ENCODE measurements at regions not wholly inside any gene's neighbourhood (a gene's known extent, or its start where the extent isn't known, plus 50 kb on each side); places are given as distances from the start of the nearest gene placed in this dataset.

DNA sequence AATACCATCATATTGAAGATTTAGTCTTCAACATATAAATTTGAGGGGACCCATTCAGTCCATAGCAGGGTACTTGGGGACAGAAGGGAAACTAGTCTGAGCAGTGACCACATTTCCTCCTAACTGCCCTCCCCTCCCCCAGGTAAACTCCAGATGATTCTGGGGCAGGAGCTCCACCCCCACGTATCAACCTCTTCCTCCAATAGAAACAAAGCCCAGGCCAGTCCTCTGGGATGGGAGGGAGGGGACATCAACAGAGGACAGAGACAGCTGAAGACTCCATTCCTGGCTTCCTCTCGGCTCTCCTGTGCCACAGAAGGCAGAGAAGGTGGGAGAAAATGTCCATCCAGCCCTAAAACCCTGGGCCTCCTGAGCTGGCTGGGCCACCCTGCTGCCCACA lies 85.0 kb upstream of the TOP1 start:
- 62 to 84% (median 66%) methylated on average over 2 of the region's 2 CpGs for WGBS, 5 donors
- H3K4me1 ChIP-seq = peaks cover 0 to 27% (median 10%) of the 10 kb centered on the region in 6 donors
- no peak for DNase-seq
- intact Hi-C loops (cut with DNase I; ENCODE audit: low total_unique reads) = loop anchor here (10.0 kb wide), 1 partner anchor 1059 kb away; no protein-coding TSS in a partner anchor
- H3K27me3 ChIP-seq (replicated peaks in 1 of 7) = no peaks in the 10 kb centered on the region
- H3K4me3 ChIP-seq = no peak overlapping the region
- no peaks in the 10 kb centered on the region for H3K36me3 ChIP-seq
- no peaks in the 10 kb centered on the region for H3K9me3 ChIP-seq
- no peak overlapping the region for H3K27ac ChIP-seq
- TF ChIP-seq POLR2A (IDR thresholded peaks at IDR 0.05) (no peak), CTCF (IDR thresholded peaks at IDR 0.05 in 8 of 11, conservative IDR thresholded peaks at IDR 0.05 in 3 of 11) (no peak), POLR2AphosphoS5 (IDR thresholded peaks at IDR 0.05) (no peak)

DNA sequence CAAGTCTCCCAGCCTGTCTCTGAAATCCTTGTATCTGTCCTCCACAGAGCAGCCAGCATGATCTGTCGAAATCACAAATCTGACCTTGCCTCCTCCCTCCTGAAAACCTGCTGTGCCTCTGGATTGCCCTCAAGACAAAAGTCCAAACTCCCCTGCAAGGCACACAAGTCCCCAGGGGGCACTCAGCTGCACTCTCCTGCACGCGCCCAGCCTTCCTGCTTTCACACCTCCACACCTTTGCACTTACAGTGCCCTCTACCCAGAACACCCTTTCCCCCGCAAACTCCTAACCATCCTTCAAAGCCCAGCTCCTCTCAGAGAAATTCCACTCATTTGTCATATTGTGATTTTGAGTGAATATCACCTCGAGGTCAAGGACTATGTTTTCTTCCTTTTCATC lies 83.4 kb upstream of the TOP1 start:
- Histone ChIP-seq H3K36me3 (no peaks in the 10 kb centered on the region), H3K27ac (no peak overlapping the region), H3K4me3 (no peak overlapping the region), H3K9me3 (no peaks in the 10 kb centered on the region), H3K27me3 (replicated peaks in 1 of 7) (peaks cover 0 to 6% (median 0%) of the 10 kb centered on the region in 7 donors), H3K4me1 (peaks cover 0 to 27% (median 10%) of the 10 kb centered on the region in 6 donors)
- no peak for TF ChIP-seq POLR2AphosphoS5 (IDR thresholded peaks at IDR 0.05)
- intact Hi-C loops (cut with DNase I; ENCODE audit: low total_unique reads) = loop anchor here (10.0 kb wide), 1 partner anchor 1060 kb away; no protein-coding TSS in a partner anchor
- 70 to 83% (median 76%) methylated on average over 5 of the region's 5 CpGs for WGBS, 5 donors
- no peak for DNase-seq

GRCh38 chr20:40945754-40946450 lies 82.7 kb upstream of the TOP1 start:
- no peak overlapping the region for H3K27ac ChIP-seq
- H3K9me3 ChIP-seq = no peaks in the 10 kb centered on the region
- H3K4me3 ChIP-seq = no peak overlapping the region
- intact Hi-C loops (cut with DNase I; ENCODE audit: low total_unique reads) = loop anchor here (10.0 kb wide), 1 partner anchor 1061 kb away; no protein-coding TSS in a partner anchor
- H3K36me3 ChIP-seq = no peaks in the 10 kb centered on the region
- WGBS, 5 donors = 59 to 69% (median 66%) methylated on average over 12 of the region's 12 CpGs
- peak; percentile 80 for DNase-seq
- H3K4me1 ChIP-seq = peaks cover 0 to 20% (median 10%) of the 10 kb centered on the region in 6 donors
- TF ChIP-seq POLR2AphosphoS5 (IDR thresholded peaks at IDR 0.05) = no peak
- TF ChIP-seq CTCF (IDR thresholded peaks at IDR 0.05 in 8 of 11, conservative IDR thresholded peaks at IDR 0.05 in 3 of 11) = peak in 9 of 11 experiments; percentile 18 to 67 (median 53)
- peaks cover 0 to 10% (median 0%) of the 10 kb centered on the region in 7 donors for H3K27me3 ChIP-seq (replicated peaks in 1 of 7)

DNA sequence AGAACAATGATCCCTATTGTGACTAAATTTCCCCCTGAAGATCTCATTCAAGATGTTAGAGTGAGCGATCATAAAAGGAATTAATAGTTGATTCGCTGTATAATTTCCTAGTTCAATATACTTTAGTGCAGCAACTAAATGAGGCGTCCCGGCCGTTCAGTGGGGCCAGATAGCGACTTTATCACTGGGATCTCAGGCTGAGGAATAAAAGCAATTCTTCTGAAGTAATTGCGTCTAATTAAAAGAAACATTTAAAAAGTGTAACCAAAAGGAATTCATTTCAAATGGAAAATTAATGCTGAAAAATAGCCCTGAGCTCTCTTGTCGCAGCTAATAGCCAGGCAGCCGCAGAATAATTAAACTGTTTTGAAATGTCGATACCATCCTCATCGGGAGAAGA lies 82.2 kb upstream of the TOP1 start:
- Histone ChIP-seq H3K9me3 (no peaks in the 10 kb centered on the region), H3K4me3 (no peak overlapping the region), H3K27me3 (replicated peaks in 1 of 7) (peaks cover 0 to 16% (median 0%) of the 10 kb centered on the region in 7 donors), H3K27ac (no peak overlapping the region), H3K36me3 (no peaks in the 10 kb centered on the region), H3K4me1 (peaks cover 0 to 15% (median 7%) of the 10 kb centered on the region in 6 donors)
- WGBS, 5 donors = 91 to 97% (median 94%) methylated on average over 11 of the region's 11 CpGs
- DNase-seq = no peak
- no peak for TF ChIP-seq CTCF (IDR thresholded peaks at IDR 0.05 in 8 of 11, conservative IDR thresholded peaks at IDR 0.05 in 3 of 11)
- no peak for TF ChIP-seq POLR2A (IDR thresholded peaks at IDR 0.05)
- no peak for TF ChIP-seq POLR2AphosphoS5 (IDR thresholded peaks at IDR 0.05)
- intact Hi-C loops (cut with DNase I; ENCODE audit: low total_unique reads) = loop anchor here (10.0 kb wide), 1 partner anchor 1062 kb away; no protein-coding TSS in a partner anchor

All from spleen (tissue), 11 donors.